GM18505 (cell line): ENCODE measurements at regions not wholly inside any gene's neighbourhood (a gene's known extent, or its start where the extent isn't known, plus 50 kb on each side); places are given as distances from the start of the nearest gene placed in this dataset.

Source experiments
- ATAC-seq: cut with Tn5 transposase; IDR thresholded peaks from one replicate; pipeline ENCODE4 v1.9.1; 2021; ENCODE audit not compliant: unreplicated experiment
- POLR2A ChIP-seq: IDR thresholded peaks from 4 replicates; pipeline ENCODE4 v1.6.1; 2011; ENCODE audit warnings: borderline replicate concordance; ENCODE audit not compliant: insufficient read depth, insufficient read length; ENCODE audit errors: extremely low read depth

- peak; percentile 98 for ATAC-seq
Measured at GRCh38 chr12:90299121-90299520, 590.5 kb upstream of the ATP2B1 start.

DNA sequence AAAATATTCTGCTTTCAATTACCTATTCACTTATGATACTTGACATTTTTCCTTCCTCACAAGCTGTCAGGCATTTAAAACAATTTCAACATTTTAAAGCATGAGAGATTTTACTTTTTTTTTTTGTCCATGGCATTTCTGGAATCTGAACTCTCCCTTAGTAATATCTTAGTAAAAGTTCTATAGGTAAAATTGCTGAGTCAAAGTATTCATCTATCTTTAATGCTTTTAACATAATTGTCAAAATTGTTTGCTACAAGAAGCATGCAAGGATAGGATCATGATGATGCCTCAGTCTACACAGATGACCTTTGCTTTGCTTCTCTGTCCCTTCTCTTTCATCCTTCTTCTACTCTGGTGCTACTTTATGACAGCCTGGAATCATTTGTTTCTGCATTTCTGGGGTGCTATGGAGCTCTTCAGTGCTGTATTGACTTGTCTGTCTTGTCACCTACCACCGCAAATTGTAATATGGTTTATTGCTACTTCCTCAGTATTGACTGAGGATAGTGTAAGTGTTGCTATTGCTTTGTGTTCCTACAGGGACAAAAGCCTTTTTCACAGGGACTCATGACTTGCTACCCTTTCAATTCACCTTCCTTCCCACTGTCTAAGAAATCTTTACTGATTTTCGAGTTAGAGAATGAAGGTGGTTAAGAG is 589.8 kb upstream of the ATP2B1 start:
- TF ChIP-seq POLR2A, result no peak

More at GRCh38 chr12:90299121-90299520, 590.5 kb upstream of the ATP2B1 start:
- no peak for TF ChIP-seq POLR2A

GRCh38 chr12:90295858-90296257 is 587.2 kb upstream of the ATP2B1 start:
- ATAC-seq, result no peak
- TF ChIP-seq POLR2A, result no peak

More for the DNA sequence above, 589.8 kb upstream of the ATP2B1 start:
- ATAC-seq, result no peak

DNA sequence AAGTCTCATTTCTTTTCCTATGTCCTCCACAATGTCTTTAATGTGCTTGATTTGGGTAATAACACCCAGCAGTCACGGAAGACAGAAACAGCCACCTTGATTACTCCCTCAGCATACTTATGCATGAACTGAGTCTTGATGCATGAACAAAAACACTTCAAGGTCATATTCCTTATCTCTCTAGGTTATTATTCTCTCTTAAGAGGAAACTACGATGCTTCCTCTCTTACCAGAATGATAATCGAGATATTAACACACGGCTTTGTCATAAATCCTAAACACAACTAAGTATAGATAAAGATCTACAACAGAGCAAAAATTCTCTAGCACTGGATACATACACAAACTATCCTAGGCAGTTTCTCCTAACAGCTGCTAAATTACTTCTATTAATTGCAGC is 583.5 kb upstream of the ATP2B1 start:
- no peak for TF ChIP-seq POLR2A
- no peak for ATAC-seq

DNA sequence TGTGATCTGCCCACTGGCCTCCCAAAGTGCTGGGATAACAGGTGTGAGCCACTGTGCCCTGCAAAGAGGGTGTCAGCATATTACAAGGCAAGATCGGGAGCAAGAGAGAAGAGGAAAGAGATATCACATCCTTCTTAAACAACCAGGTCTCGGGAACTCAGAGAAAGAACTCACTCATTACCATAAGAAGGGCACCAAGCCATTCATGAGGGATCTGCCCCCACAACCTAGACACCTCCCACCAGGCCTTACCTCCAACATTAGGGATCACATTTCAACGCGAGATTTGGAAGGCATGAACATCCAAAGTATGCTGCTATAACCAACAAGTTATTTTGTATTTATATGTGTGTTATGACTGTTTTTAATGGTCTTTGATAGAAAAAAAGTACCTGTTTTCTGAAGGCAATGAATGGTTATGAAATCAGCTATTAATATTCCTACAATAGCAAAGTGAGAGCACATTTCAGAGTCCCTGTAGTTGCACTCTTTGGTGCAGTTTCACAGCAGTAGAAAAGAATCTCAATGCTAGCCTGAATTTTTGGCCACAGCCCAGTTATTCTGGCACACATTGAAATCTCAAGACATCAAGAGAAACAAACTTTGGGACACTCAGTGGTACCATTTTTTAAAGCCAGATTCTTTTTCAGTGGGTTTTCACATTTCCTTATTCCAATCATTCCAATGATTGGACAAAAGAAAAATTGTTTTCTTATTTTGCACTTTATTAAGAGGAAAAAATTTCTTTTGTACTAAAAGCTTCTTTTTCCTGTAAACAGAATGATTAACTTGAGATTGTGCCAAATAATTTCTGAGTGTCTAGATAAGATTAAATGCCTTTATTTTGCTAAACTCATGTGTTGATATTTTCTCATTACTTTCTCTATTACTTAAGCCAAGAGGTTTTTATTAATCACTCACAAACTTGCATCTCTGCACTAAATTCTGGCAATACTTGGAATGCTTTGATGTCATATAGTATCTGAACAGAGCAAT is 582.6 kb upstream of the ATP2B1 start:
- TF ChIP-seq POLR2A, result no peak
- no peak for ATAC-seq

GRCh38 chr12:90287585-90287984 is 578.9 kb upstream of the ATP2B1 start:
- TF ChIP-seq POLR2A, result no peak
- ATAC-seq, result no peak

DNA sequence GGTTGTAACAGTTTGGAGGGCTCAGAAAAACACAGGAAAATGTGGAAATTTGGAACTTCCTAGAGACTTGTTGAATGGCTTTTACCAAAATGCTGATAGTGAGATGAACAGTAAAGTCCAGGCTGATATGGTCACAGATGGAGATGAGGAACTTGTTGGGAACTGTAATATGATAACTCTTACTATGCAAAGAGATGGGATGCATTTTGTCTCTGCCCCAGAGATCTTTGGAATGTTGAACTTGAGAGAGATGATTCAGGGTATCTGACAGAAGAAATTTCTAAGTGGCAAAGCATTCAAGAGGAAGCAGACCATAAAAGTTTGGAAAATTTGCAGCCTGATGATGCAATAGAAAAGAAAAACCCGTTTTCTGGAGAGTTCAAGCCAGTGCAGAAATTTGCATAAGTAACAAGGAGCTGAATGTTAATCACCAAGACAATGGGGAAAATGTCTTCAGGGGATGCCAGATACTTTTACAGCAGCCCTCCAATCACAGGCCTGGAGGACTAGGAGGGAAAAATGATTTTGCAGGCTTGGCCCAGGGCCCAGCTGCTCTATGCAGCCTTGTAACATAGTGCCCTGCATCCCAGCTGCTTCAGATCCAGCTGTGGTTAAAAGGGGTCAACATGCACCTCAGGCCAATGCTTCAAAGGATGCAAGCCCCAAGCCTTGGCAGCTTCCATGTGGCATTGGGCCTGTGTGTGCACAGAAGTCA is 572.7 kb upstream of the ATP2B1 start:
- no peak for ATAC-seq
- TF ChIP-seq POLR2A, result no peak

GRCh38 chr12:90280564-90281058 is 572.0 kb upstream of the ATP2B1 start:
- no peak for TF ChIP-seq POLR2A

GRCh38 chr12:90280033-90280432 is 571.4 kb upstream of the ATP2B1 start:
- ATAC-seq, result no peak

More at GRCh38 chr12:90280564-90281058, 572.0 kb upstream of the ATP2B1 start:
- peak; percentile 83 for ATAC-seq

GRCh38 chr12:90275088-90275487 is 566.5 kb upstream of the ATP2B1 start:
- TF ChIP-seq POLR2A, result no peak
- ATAC-seq, result no peak

More at GRCh38 chr12:90280033-90280432, 571.4 kb upstream of the ATP2B1 start:
- no peak for TF ChIP-seq POLR2A

DNA sequence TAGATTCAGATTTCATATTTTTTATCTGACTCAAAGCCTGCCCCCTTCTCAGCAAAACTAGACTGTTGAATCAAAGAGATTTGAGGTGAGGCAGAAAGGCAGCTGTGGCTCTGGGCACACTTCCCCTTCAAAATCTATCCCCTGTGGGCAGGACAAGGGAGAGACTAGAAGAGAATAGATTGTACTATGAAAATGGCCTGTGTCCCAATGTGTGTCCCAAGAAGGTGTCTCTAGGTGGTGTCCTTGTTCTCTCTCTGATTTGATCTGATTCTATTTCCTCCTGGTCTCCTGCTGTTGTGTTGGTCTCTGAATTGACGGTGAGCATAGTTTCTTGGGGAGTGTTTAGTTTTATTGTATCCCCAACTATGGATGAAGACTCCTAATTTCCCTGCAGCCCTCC is 565.8 kb upstream of the ATP2B1 start:
- ATAC-seq, result peak; percentile 60

DNA sequence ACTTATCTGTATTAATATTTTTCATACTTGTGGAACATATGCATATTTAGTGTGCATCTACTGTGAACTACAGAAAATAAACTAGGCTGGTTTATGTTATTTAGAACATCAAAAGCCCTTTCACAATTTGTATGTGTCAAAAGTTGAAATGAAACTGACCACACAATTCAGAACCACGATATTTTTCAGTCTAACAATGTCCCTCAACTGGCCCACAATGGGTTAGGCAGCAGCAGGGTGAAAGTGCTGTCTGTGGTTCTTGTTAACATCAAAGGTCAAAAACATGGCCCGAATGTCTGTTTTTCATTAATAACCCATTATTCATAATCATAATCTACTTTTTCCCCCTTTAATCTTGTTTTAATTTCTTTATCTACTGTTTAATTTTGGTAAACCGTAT is 559.9 kb upstream of the ATP2B1 start:
- ATAC-seq, result no peak
- no peak for TF ChIP-seq POLR2A

More for the DNA sequence above, 565.8 kb upstream of the ATP2B1 start:
- TF ChIP-seq POLR2A, result no peak

- no peak for TF ChIP-seq POLR2A
- ATAC-seq, result no peak
Measured at GRCh38 chr12:90262251-90262650, 553.6 kb upstream of the ATP2B1 start.
